B cell (primary cell): ENCODE measurements at regions not wholly inside any gene's neighbourhood (a gene's known extent, or its start where the extent isn't known, plus 50 kb on each side); places are given as distances from the start of the nearest gene placed in this dataset.

Source experiments
- ATAC-seq: fragments of 200-7000 bp; cut with Tn5 transposase; one replicate; pipeline ENCODE4 v1.10.0; 2021; ENCODE audit warnings: low read depth, mild to moderate bottlenecking, moderate number of reproducible peaks, moderate library complexity
- CTCF ChIA-PET: fragments of 350-600 bp; sonication (Branson Sonifier 250); formaldehyde crosslinking; loops from one replicate; lab custom pipeline; 2021; ENCODE audit warnings: antibody characterized with exemption, inconsistent platforms; lab: Charles Lee
- POLR2A ChIA-PET: fragments of 350-600 bp; sonication (Branson Sonifier 250); formaldehyde crosslinking; loops from one replicate; lab custom pipeline; 2021; ENCODE audit warnings: antibody characterized with exemption; lab: Charles Lee
- DNase-seq: peaks from one replicate; pipeline ENCODE4 v3.0.0; 2013
- H2AFZ ChIP-seq: 2 replicates; pipeline ENCODE4 v1.6.1; 2012; ENCODE audit warnings: mild to moderate bottlenecking, low read depth, low read length; ENCODE audit not compliant: insufficient read depth, poor library complexity, severe bottlenecking
- H3K27ac ChIP-seq, 2 donors: 1 replicate in 1 of 2; 2 replicates in 1 of 2; pipeline ENCODE4 v1.5.1; 2012 to 2013; ENCODE audit warnings: low read length in 2 of 2, mild to moderate bottlenecking in 2 of 2, moderate library complexity in 1 of 2
- H3K27me3 ChIP-seq, 4 experiments: fragments of 200-600 bp in 1 of 4; sonication (generic) in 1 of 4; replicated peaks in 1 of 4; 1 replicate in 2 of 4; 2 replicates in 2 of 4; pipeline versions ENCODE4 v1.6.1 to v1.7.0; 2013 to 2016; ENCODE audit warnings: low read length in 3 of 4, mild to moderate bottlenecking in 2 of 4, mixed read lengths in 1 of 4, moderate library complexity in 1 of 4; ENCODE audit not compliant: insufficient read depth in 4 of 4, control insufficient read depth in 3 of 4; ENCODE audit errors: control extremely low read depth in 1 of 4
- H3K36me3 ChIP-seq, 2 experiments: replicated peaks in 1 of 2; 1 replicate in 1 of 2; 2 replicates in 1 of 2; pipeline versions ENCODE4 v1.6.1 to v1.7.1; 2013; ENCODE audit warnings: low read length in 1 of 2; ENCODE audit not compliant: insufficient read depth in 2 of 2, control insufficient read depth in 1 of 2; ENCODE audit errors: control extremely low read depth in 1 of 2, extremely low read depth in 1 of 2
- H3K4me1 ChIP-seq, 2 donors: fragments of 200-600 bp in 1 of 2; sonication (generic) in 1 of 2; 1 replicate in 1 of 2; 2 replicates in 1 of 2; pipeline versions ENCODE4 v1.5.1 to v1.6.1; 2013 to 2017; ENCODE audit warnings: low read length in 2 of 2; ENCODE audit not compliant: control insufficient read depth in 2 of 2, insufficient read depth in 2 of 2
- H3K4me2 ChIP-seq: replicated peaks from 2 replicates; pipeline ENCODE3; 2012; ENCODE audit warnings: mild to moderate bottlenecking, low read depth, low read length; ENCODE audit not compliant: poor library complexity, severe bottlenecking
- H3K4me3 ChIP-seq, 5 experiments: fragments of 200-600 bp in 1 of 5; sonication (generic) in 1 of 5; 1 replicate in 3 of 5; 2 replicates in 2 of 5; pipeline versions ENCODE4 v1.5.1 to v1.7.0; 2011 to 2016; ENCODE audit warnings: low read length in 4 of 5, mild to moderate bottlenecking in 4 of 5, low read depth in 2 of 5, control low read depth in 1 of 5, moderate library complexity in 1 of 5; ENCODE audit not compliant: insufficient read depth in 1 of 5; ENCODE audit errors: control extremely low read depth in 1 of 5, extremely low read depth in 1 of 5
- H3K79me2 ChIP-seq: fragments of 200-600 bp; sonication (generic); one replicate; pipeline ENCODE4 v1.6.0; 2016; ENCODE audit warnings: low read length; ENCODE audit not compliant: control insufficient read depth, insufficient read depth
- H3K9ac ChIP-seq: fragments of 200-600 bp; sonication (generic); 2 replicates; pipeline ENCODE4 v1.6.1; 2017; ENCODE audit warnings: mild to moderate bottlenecking, low read length, moderate library complexity
- H3K9me3 ChIP-seq, 3 donors: one replicate each; pipeline versions ENCODE4 v1.6.1 to v1.7.1; 2013; ENCODE audit warnings: low read length in 2 of 3; ENCODE audit not compliant: control insufficient read depth in 2 of 3, insufficient read depth in 1 of 3; ENCODE audit errors: control extremely low read depth in 1 of 3
- H4K20me1 ChIP-seq: 2 replicates; pipeline ENCODE4 v1.6.0; 2012; ENCODE audit warnings: mild to moderate bottlenecking, low read length; ENCODE audit not compliant: insufficient read depth, control insufficient read depth, poor library complexity, severe bottlenecking
- H3K27ac Mint-ChIP-seq: one replicate; pipeline ENCODE4 v1.8.0; 2021; ENCODE audit warnings: mixed read lengths
- H3K27me3 Mint-ChIP-seq: one replicate; pipeline ENCODE4 v1.8.0; 2021; ENCODE audit warnings: mixed read lengths
- H3K4me1 Mint-ChIP-seq: one replicate; pipeline ENCODE4 v1.8.0; 2021; ENCODE audit warnings: mixed read lengths
- H3K4me3 Mint-ChIP-seq: one replicate; pipeline ENCODE4 v1.8.0; 2021; ENCODE audit warnings: mixed read lengths
- H3K9me3 Mint-ChIP-seq: one replicate; pipeline ENCODE4 v1.8.0; 2022; ENCODE audit warnings: mixed read lengths; ENCODE audit not compliant: insufficient read depth
- CTCF ChIP-seq: fragments of 200-600 bp; IDR thresholded peaks from one replicate; pipeline ENCODE4 v1.8.0; 2022; ENCODE audit warnings: antibody characterized with exemption, mild to moderate bottlenecking
- EZH2 ChIP-seq: IDR thresholded peaks from 2 replicates; pipeline ENCODE4 v1.6.1; 2012; ENCODE audit warnings: borderline replicate concordance, low read depth, mild to moderate bottlenecking, moderate library complexity, low read length; ENCODE audit not compliant: insufficient read depth, poor library complexity, severe bottlenecking
- WGBS: methylation state at CpG from one replicate; pipeline ENCODE4 v1.1.5; 2013; ENCODE audit warnings: missing lambda C conversion rate; ENCODE audit not compliant: insufficient coverage; 5-methylcytosine and 5-hydroxymethylcytosine counted together
- intact Hi-C: fragments of 100-400 bp; cut with micrococcal nuclease; formaldehyde crosslinking; loops from one replicate; pipeline ENCODE4 v1.10.0; 2022

GRCh38 chr4:22130741-22131140 is 182.2 kb upstream of the KCNIP4 start:
- Mint-ChIP-seq H3K27me3 (no peaks in the 10 kb centered on the region), H3K27ac (no peak overlapping the region), H3K9me3 (peaks cover 2% of the 10 kb centered on the region), H3K4me3 (no peak overlapping the region), H3K4me1 (no peaks in the 10 kb centered on the region)
- no peaks in the 10 kb centered on the region for H4K20me1 ChIP-seq
- no peaks in the 10 kb centered on the region for H3K79me2 ChIP-seq
- no peak overlapping the region for H3K27ac ChIP-seq
- DNase-seq (no peak), ATAC-seq (no peak)
- H3K36me3 ChIP-seq: no peaks in the 10 kb centered on the region
- H3K4me1 ChIP-seq: no peaks in the 10 kb centered on the region
- POLR2A ChIA-PET: no interaction called here
- no peak overlapping the region for H3K4me3 ChIP-seq
- no CpG with 5 or more reads among the region's 3 CpGs for WGBS
- TF ChIP-seq EZH2 (no peak), CTCF (no peak)
- no peak overlapping the region for H3K9ac ChIP-seq
- H3K4me2 ChIP-seq: no peak overlapping the region
- H3K27me3 ChIP-seq: no peaks in the 10 kb centered on the region
- no peaks in the 10 kb centered on the region for H3K9me3 ChIP-seq
- H2AFZ ChIP-seq: no peak overlapping the region
- CTCF ChIA-PET: no interaction called here
- intact Hi-C loops: no loop called here

- intact Hi-C loops: no loop called here
- no peaks in the 10 kb centered on the region for H3K4me1 Mint-ChIP-seq
Observed at GRCh38 chr4:22129454-22130029, 181.0 kb upstream of the KCNIP4 start.

More at GRCh38 chr4:22129454-22130029, 181.0 kb upstream of the KCNIP4 start:
- no peak overlapping the region for H3K4me3 ChIP-seq
- ChIA-PET POLR2A (no interaction called here), CTCF (no interaction called here)
- ATAC-seq (no peak), DNase-seq (no peak)
- TF ChIP-seq CTCF (no peak), EZH2 (no peak)
- 30% methylated on average over 7 of the region's 12 CpGs for WGBS
- H3K27ac ChIP-seq: no peak overlapping the region
- H2AFZ ChIP-seq: no peak overlapping the region
- H3K36me3 ChIP-seq: no peaks in the 10 kb centered on the region
- H4K20me1 ChIP-seq: no peaks in the 10 kb centered on the region
- H3K4me1 ChIP-seq: no peaks in the 10 kb centered on the region
- H3K4me2 ChIP-seq: no peak overlapping the region
- Mint-ChIP-seq H3K27ac (no peak overlapping the region), H3K9me3 (peaks cover 2% of the 10 kb centered on the region), H3K4me3 (no peak overlapping the region), H3K27me3 (no peaks in the 10 kb centered on the region)
- no peaks in the 10 kb centered on the region for H3K27me3 ChIP-seq
- H3K9me3 ChIP-seq: no peaks in the 10 kb centered on the region
- no peaks in the 10 kb centered on the region for H3K79me2 ChIP-seq
- no peak overlapping the region for H3K9ac ChIP-seq
